Loucy (cell line): ENCODE measurements at regions not wholly inside any gene's neighbourhood (a gene's known extent, or its start where the extent isn't known, plus 50 kb on each side); places are given as distances from the start of the nearest gene placed in this dataset.

ENCODE experiments used
- EZH2phosphoT487 ChIP-seq: fragments of 200-600 bp; IDR thresholded peaks from 2 replicates; pipeline ENCODE4 v1.6.1; 2018; ENCODE audit warnings: antibody characterized with exemption, mild to moderate bottlenecking, moderate library complexity, borderline replicate concordance
- TF ChIP-seq, protein P1 (sequence below): fragments of 200-600 bp; sonication (generic); conservative IDR thresholded peaks from 2 replicates; pipeline ENCODE4 v1.5.1; 2014; ENCODE audit warnings: mild to moderate bottlenecking, antibody characterized with exemption, low read length

DNA sequence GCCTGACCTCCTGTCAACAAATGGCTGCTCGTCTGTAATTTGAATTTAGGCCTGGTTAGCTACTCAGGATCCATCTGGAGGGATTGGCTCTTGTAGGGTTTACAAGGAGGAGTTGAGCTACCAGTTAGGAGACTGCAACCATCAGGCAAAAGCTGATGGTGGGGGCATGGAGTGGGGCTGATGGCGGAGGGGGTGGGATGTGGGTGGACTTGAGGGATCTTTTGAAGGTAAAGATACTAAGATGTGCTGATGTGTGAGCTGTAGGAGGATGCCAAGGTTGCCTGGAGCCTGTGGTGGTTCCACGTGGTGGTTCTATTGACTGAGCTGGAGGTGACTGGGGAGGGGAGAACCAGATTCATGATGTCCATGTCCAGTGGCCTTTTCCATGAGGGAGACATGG is 240.7 kb downstream of the LPIN1 start:
- TF ChIP-seq, protein P1, sequence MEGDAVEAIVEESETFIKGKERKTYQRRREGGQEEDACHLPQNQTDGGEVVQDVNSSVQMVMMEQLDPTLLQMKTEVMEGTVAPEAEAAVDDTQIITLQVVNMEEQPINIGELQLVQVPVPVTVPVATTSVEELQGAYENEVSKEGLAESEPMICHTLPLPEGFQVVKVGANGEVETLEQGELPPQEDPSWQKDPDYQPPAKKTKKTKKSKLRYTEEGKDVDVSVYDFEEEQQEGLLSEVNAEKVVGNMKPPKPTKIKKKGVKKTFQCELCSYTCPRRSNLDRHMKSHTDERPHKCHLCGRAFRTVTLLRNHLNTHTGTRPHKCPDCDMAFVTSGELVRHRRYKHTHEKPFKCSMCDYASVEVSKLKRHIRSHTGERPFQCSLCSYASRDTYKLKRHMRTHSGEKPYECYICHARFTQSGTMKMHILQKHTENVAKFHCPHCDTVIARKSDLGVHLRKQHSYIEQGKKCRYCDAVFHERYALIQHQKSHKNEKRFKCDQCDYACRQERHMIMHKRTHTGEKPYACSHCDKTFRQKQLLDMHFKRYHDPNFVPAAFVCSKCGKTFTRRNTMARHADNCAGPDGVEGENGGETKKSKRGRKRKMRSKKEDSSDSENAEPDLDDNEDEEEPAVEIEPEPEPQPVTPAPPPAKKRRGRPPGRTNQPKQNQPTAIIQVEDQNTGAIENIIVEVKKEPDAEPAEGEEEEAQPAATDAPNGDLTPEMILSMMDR = no peak
- no peak for TF ChIP-seq EZH2phosphoT487
